ENCODE measurements at regions not wholly inside any gene's neighbourhood (a gene's known extent, or its start where the extent isn't known, plus 50 kb on each side); places are given as distances from the start of the nearest gene placed in this dataset.

- no peak for TF ChIP-seq CTCF (conservative IDR thresholded peaks at IDR 0.05; ENCODE audit: low read depth in 2 of 2)
- no peak for TF ChIP-seq EZH2phosphoT487 (IDR thresholded peaks at IDR 0.05; ENCODE audit: unreplicated experiment)
- TF ChIP-seq POLR2AphosphoS5 (IDR thresholded peaks at IDR 0.05; ENCODE audit: low read depth) = no peak
- TF ChIP-seq REST (IDR thresholded peaks at IDR 0.05; ENCODE audit: unreplicated experiment) = no peak
- no peak for TF ChIP-seq JUNB (IDR thresholded peaks at IDR 0.05; ENCODE audit: unreplicated experiment)
Observed at GRCh38 chr3:13723676-13724207, 156.1 kb downstream of the WNT7A start.

All from GM23338 (cell line).